Activated CD4-positive, alpha-beta T cell treated with anti-CD3 and anti-CD28 coated beads for 24 hours (primary cell): ENCODE measurements at regions not wholly inside any gene's neighbourhood (a gene's known extent, or its start where the extent isn't known, plus 50 kb on each side); places are given as distances from the start of the nearest gene placed in this dataset.

Source experiments
- DNase-seq, 2 donors: peaks; one replicate each; pipeline ENCODE4 v3.0.0-alpha.2; 2020; ENCODE audit warnings: low read depth in 2 of 2

DNA sequence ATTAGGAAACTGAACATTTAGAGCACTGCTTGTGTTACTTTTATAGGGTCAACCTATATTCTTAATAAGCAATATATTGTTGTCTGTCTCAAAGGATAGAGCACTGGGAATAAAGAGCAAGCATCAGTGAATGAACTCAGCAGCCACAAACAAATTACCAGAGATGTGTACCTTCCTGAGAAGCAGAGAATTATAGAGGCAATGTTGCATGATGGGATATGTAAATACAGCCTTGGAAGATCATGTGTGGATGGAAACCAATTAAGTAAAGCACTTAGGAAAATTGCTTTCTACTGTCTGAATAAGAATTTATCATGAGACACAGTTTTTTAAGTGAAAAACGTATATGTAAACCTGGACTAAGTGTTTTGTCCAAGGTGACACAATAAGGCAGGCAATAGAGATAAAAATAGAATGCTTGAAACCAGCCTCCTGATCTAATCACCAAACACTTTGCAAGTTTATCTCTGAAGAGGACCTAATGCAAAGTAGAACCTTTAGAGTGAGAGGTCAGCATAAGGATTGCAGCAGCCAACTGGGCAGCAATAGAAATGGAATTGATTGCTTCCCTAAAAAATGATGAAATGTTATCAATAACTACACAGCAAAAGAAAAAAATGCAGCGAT lies 848.0 kb downstream of the TUSC7 start:
- no peak for DNase-seq

DNA sequence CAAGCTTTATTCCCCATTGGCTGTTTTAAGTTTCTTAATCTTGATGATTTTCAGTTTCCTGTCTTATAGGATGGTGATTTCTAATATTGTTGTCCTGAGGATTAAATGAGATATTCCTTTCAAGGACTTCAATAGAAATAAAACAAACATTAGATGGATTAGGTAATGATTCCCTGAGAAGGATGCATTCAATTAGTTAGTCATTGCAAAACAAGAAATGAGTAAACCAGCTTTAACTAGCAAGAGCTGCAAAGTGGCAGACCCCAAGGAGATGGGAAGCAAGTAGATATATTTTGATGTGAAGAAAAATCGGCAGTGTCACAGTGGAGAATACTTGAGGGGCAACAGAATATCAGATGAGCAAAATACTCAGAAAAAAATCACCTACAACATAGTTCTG lies 849.1 kb downstream of the TUSC7 start:
- DNase-seq: no peak

DNA sequence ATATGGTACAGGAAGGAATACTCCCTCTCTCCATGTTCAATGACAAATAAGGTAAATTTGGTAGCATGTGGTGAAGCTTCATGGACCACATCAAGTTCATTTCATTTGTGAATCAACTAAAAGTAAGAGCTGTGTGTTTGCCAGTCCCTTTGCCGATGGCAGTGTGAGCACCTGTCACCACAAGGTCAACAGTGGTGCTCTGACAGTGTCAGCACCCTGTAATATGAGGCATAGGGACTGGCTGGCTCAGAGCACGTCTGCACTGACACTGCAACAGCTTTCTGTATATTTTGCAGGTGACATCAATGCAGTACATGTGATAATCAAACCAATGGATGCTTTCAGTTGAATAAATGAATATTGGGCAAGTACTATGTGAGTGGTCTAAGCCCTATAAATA lies 852.4 kb downstream of the TUSC7 start:
- no peak for DNase-seq

DNA sequence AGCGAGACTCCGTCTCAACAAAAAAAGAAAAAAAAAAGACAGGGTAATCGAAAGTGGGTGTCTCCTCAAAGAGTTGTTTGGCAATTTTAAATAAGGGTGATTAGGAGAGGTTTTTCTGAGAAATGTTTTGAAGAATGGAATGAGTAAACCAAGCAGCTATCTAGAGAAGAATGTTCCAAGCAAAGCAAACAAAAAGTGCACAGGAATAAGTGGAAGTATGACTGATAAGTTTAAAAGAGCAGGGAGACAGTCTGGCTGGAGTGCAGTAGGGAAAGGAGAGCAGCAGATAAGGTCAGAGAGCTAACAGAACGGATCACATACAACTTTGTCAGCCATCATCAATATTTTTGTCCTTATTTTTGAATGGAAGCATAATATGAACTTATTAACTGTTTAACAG lies 853.5 kb downstream of the TUSC7 start:
- no peak for DNase-seq

DNA sequence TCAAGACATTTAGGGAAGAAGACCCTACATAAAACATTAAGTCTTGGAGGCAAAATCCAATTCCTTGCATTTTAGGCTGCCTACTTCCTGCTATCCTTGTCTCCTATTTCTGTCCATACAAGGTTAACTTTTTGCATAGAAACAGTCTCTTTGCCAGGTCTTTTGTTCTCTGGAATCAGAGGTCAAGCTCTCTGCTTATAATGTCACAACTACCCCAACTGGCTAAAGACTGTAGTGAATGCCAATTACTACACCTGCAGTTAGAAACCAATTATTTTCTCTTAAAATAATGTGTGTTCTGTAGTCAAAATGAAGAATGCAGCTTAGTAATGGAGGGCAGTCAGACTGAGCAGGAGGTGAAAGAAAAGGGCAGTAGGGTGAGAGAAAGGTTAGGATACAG lies 856.2 kb downstream of the TUSC7 start:
- DNase-seq: no peak

DNA sequence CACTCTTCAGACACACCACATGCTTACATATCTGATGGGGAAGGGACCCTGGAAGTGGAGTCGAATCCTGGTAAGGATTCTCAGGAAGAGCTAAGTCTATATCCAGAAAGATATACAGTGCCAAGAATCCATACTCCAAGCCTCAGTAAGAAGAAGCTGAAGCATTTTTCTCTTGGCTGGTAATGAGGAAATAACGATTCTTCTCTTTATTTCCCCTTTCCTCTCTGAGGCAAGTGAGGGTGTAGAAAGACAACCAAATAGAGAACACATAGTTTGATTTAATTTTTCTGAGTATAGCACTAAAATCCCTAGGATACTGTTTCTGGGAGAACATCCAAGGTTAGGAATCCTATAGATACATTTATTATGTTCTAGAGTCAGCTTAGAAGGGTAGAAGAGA lies 857.3 kb downstream of the TUSC7 start:
- no peak for DNase-seq

DNA sequence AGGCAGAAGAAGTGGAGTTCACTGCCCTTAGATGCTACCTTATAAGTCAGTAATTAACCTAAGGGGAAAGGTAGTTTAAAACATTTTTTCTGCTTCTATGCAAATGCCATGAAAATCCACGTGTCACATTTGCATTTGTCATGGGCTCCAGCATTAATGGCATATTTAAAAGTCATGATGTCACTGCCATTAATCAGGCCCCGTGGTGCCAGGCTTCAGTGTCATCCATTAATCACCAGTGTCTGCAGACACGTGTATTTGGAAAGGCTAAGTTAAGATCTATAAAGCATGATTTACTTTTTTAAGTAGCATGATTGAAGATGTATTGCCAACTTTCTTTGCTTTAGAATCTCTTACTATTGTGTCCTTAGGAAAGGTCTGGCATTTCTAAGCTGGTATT lies 857.8 kb downstream of the TUSC7 start:
- DNase-seq: no peak

DNA sequence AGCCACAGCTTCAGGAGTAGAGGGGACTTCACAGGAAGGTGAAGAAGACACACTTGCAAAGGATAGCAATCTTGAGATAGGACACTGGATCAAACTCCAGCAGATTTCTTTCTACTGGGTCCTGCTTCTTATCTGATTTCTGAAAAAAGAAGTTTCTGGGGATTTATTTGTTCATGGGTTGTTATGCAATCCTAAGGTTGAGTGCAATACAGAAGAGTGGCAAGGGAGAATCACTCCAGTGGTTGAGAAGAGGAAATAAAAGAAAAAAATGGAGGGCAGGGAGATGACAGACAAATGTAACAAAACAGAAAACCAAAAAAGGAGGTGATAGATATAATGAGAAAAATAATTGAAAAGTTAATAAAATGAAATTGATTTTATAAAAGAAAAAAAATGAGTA lies 858.3 kb downstream of the TUSC7 start:
- no peak for DNase-seq

DNA sequence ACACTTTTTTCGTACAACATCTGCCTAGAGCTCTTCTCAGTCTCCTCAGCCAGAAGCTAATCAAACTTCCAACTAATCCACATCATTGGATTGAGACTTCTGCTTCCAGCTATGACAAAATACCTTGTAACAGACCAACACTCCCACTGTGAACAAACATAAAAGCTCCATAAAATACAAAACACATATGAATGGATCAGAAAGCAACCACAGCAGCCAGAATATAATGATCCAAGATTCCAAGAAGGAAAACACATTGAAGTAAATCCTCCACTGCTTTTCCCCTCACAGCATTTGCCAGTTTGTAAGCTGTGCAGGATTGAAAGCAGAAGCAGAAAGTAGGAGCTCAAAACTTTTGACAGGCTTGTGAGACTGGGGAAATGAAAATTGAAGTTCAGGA lies 863.2 kb downstream of the TUSC7 start:
- no peak for DNase-seq

DNA sequence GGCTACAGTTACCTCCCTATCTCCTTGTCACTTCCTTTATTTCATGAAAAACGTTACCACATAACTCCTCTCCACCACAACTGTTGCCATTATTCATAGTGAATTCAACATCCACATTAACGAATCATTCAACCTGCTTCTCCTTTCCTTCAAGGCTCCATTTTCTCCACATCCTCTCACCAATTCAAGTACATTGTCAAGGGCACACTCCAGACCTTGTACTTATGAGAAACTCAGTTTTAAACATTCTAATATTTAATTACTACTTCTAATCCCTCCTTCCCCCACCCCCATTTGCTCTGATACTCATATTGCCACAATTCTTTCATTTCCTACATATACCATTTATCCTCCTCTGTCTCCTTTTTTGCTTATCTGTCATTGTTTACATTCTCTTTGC lies 871.2 kb downstream of the TUSC7 start:
- DNase-seq: no peak

DNA sequence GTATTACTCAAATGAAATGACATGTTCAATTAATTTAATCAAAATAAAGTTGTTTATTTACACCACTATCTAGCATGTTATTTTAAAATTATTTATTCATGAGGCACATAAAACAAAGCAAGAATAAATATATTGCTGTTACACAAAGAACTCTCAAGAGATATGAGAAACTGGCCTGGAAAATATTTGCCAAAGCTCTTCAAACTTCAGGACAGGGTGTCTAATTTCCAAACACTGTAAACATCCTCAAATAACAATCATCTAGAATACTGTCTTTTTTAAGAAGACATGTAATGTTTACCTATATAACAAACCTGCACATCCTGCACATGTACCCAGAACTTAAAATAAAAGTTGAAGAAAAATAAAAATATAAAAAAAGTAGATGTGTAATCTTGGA lies 876.6 kb downstream of the TUSC7 start:
- no peak for DNase-seq

DNA sequence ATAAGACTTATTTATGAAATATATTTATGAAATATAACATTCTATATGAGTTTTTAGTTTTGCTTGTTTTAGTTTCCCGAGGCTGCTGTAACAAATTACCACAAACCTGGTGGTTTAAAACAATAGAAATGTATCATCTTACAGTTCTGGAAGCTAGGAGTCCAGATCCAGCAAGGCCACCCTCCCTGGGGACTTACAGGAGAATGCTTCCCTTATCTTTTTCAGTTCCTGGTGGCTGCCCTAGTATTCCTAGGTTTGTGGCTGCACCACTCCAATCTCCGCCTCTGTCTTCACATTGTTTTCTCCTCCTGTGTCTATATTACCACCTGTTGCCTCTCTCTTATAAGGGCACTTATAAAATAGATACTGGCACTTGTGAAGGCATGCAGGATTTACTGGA lies 877.8 kb downstream of the TUSC7 start:
- DNase-seq: no peak

DNA sequence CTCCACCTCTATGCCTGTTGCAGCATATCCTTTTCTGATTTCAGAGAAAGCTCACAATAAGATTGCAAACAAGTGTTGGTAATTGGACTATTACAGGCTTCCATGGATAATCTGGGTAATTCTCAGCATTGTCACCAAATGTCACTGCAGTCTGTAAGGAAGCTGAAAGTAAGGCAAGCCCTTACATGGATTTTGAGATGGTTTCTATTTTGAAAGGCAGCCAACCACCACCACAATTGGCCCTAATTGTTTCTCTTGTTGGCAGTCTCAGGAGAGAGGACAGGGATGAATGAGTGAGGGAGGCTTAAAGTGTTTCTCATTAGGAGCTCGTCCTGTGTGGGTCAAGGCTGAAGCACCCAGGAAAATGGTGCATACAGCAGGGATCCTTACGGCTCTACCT lies 879.9 kb downstream of the TUSC7 start:
- DNase-seq: no peak

DNA sequence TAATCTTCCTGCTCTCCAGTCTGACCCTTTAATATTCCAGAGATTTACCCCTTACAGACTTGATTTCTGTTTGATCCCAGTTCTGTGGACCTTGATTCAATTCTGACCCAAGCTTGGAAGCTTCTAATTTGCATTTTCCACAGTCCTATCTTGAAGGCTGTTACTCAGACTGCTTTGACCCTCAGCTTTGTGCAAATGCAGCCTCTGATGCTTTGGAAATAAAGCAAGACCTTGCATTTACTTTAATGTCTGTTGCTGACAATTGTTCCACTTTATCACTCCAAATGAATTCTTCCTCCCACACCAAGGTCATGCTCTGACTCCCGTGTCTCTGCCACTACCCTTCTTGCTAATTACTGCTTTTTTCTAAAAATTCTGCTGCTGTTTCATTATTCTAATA lies 886.0 kb downstream of the TUSC7 start:
- no peak for DNase-seq

DNA sequence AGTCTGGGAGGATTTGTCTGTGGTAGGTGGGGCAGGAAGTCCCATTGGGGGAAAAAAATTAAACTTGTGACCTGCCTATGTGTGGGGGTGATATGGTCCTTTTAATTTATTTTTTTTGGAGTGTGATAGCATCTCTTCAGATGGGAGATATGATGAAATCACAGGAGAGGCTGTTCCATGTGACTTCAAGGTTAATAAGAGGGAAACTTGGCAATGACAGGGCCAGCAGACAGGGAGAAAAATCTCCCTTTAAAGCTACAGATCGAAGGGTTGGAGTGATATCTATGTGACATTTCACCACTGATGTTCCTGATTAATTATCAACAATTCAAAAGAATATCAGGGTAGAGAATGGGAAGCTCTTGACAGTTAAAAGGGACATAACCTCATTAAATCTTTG lies 886.9 kb downstream of the TUSC7 start:
- DNase-seq: no peak

DNA sequence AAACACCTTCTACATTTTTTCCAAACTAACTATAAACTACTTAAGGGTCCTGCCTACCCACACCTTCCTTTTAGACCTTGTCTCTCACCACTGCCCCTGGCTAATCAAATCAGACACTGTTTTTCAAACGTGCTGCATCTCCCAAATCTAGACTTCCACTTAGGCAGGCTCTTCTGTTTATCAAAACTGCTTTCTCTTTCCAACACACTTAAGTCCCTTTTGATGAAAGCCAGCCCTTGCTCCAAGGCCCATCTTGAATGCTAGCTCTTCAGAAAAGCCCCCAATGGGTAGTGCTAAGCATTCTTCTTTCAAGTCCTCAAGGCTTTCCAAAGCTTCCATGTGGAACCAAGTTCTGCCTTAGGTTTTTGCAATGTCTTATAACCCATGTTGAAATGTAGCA lies 888.3 kb downstream of the TUSC7 start:
- DNase-seq: no peak

DNA sequence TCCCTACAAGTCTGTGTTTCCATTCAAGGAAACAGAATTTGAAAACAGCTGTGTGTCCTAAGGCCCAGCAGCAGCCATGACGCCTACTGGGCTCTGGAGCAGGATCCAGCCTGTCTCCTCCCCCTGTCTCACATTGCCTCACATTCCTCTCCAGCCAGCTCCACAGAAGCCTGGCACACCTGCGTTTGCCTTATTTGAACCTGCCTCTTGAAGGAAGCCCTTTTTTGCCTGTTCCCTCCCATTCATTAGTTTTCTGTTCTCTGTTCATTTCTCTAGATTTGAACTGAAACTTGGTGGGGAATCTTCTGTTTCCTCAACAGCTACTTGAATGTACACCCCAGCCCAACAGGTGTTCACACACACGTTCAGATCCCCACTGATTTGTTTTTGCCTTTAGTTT lies 890.5 kb downstream of the TUSC7 start:
- no peak for DNase-seq

DNA sequence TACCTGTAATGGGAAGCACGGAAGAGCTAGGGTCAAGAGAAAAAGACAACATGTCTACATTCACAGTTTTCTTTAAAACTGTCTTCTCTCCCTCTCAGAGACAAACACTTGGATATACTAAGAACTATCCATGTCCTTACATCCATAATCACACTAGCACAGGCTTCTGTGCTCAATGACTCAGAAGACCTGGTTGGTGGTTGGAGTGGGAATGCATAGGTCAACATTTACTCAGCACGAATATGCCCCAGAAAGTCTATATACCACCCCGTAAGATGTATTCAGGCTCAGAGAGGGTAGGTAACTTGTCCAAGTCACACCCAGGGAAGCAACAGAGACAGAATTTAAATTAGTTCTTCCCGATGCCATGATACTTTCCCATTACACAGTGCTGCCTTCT lies 891.1 kb downstream of the TUSC7 start:
- DNase-seq: no peak

DNA sequence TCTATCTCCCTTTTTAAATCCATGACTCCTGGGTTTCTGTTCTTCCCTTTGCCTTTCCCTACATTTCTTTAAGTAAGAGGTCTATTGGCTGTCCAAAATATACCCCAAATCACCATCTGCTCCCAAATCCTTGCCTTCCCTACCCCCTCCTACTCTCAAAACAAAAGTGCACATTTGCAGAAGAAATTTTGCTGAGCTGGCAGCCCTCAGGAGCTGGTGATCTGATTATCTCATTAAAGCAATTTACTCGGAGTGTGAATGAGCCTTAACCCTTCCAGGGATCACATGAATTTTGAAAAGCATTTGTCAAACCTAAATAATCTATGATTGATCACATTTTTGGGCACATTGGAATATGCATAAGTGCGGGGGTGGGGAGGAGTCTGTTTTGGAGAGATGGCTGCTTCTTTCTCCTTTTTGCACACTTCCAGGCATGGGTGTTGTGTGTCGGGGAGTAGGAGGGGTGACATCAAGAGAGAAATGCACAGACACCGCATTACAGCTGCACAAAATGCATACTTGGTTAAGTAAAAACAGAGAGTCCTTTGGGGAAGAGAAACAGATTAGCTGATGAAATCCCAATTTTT lies 892.6 kb downstream of the TUSC7 start:
- DNase-seq: no peak

DNA sequence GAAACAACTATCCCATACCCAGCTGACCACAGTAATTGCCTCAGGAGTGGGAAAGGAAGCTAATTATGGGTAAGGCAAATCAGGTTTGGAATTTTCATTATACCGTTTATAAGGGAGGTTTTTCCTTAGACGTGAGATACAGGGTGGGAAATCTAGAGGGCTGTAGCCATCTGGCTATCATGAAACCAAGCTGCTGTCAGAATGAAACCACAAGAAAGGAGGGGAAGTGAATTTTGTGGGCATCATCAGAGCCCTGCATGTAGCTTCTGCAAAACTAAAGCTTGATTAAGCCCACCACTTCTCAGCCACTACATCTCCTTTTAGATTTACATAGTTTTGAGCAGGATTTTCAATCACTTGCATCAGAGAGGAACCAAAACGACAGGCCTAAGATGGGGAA lies 893.5 kb downstream of the TUSC7 start:
- DNase-seq: no peak

DNA sequence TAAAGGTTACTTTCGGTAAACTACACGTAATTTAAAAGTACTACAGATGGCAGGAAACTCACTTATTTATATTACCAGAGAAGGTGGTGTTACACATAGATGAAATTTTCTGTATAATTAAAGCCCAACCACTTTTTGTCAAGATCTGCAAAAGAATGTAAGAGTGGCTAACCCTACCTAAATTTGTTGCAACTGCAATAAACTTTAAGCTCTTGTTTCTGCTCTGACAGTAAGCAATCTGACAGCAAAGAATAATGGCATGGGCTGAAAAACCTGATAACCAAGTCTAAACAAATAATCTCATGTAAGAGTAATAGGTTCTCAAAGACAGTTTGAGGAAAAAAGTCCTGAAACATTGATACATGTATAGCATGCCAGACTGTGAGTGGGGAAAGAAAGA lies 897.3 kb downstream of the TUSC7 start:
- DNase-seq: no peak

DNA sequence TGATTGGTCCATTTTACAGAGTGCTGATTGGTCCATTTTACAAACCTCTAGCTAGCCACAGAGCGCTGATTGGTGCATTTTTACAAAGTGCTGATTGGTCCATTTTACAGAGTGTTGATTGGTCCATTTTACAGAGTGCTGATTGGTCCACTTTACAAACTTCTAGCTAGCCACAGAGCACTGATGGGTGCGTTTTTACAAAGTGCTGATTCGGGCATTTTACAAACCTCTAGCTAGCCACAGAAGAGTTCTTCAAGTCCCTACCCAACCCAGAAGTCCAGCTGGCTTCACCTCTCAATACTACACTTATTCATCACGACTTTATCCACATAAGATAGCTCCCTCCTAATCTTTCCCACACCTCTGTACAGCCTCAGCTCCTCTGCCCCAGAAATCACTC lies 899.8 kb downstream of the TUSC7 start:
- no peak for DNase-seq

DNA sequence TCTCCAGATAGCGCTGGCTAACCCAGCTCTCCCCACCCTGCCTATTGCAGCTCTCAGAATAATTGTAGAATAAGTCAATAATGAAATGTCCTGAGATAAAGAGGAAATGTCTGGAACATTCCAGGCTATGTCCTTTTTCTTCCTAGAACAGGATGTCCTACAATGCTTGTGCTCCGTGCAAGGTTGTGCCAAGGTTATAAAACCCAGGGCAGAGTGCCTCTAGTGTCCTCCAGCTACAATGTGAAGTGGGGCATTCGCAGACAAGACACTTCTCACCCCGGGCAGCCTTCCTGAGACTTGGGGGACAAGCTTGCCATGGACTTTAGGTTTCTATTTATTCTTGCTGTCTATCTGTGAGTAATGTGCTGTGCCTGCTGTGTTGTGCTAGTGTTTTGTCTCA lies 900.6 kb downstream of the TUSC7 start:
- no peak for DNase-seq

DNA sequence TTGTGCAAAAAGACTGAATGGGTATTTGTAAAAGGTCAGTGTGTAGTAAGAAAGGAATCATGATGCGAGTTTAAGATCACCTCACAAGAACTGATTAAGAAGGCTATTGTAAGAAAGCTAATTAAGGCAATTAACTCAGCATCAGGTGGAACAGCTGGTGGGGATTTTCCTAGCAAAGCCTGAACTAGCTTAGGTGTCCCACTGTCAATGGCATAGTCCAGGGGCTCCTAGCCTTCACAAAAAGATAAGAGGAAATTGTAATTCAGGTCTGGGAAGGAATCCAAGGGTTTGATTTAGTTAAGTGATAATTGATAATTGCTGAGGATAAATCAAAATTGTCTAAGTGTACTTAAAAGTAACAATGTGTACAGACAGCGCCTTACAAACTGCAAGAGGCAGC lies 901.6 kb downstream of the TUSC7 start:
- no peak for DNase-seq
